Mesenchymal stem cell (in vitro differentiated cells and primary cell): ENCODE measurements at regions not wholly inside any gene's neighbourhood (a gene's known extent, or its start where the extent isn't known, plus 50 kb on each side); places are given as distances from the start of the nearest gene placed in this dataset.
"Not testable (repeated sequence)": the region's sequence is repeated elsewhere in the genome, so short reads cannot be mapped to it uniquely, and the experiment has no call there.

ENCODE experiments used
- DNase-seq: peaks from one replicate; pipeline ENCODE4 v3.0.0-alpha.2; 2013
- H2AFZ ChIP-seq: one replicate; pipeline ENCODE4 v1.6.1; 2013; ENCODE audit warnings: low read depth, mild to moderate bottlenecking, control low read depth, inconsistent platforms, low read length, moderate library complexity
- H2AK5ac ChIP-seq: 2 replicates; pipeline ENCODE4 v1.6.1; 2013; ENCODE audit warnings: low read length, moderate library complexity, mild to moderate bottlenecking, inconsistent platforms; ENCODE audit not compliant: severe bottlenecking
- H2BK120ac ChIP-seq: one replicate; pipeline ENCODE4 v1.6.1; 2013; ENCODE audit warnings: low read depth, mild to moderate bottlenecking, inconsistent platforms, low read length, moderate library complexity
- H2BK12ac ChIP-seq, 2 experiments: one replicate each; pipeline ENCODE4 v1.6.1; 2013; ENCODE audit warnings: inconsistent platforms in 2 of 2, low read length in 2 of 2, mild to moderate bottlenecking in 2 of 2, moderate library complexity in 2 of 2, control low read depth in 1 of 2
- H2BK15ac ChIP-seq: one replicate; pipeline ENCODE4 v1.6.1; 2013; ENCODE audit warnings: mild to moderate bottlenecking, low read depth, inconsistent platforms; ENCODE audit not compliant: poor library complexity, severe bottlenecking
- H2BK5ac ChIP-seq: 2 replicates; pipeline ENCODE4 v1.6.1; 2013; ENCODE audit warnings: low read depth, mild to moderate bottlenecking, low read length, control low read depth, inconsistent platforms; ENCODE audit not compliant: poor library complexity, severe bottlenecking
- H3K14ac ChIP-seq, 2 experiments: one replicate each; pipeline ENCODE4 v1.6.1; 2013; ENCODE audit warnings: inconsistent platforms in 2 of 2, low read length in 2 of 2, control low read depth in 1 of 2, mild to moderate bottlenecking in 1 of 2, moderate library complexity in 1 of 2
- H3K18ac ChIP-seq, 2 experiments: one replicate each; pipeline ENCODE4 v1.6.1; 2013; ENCODE audit warnings: inconsistent platforms in 2 of 2, low read length in 2 of 2, control low read depth in 1 of 2, low read depth in 1 of 2, mild to moderate bottlenecking in 1 of 2
- H3K23ac ChIP-seq, 2 experiments: one replicate each; pipeline ENCODE4 v1.6.1; 2013; ENCODE audit warnings: inconsistent platforms in 2 of 2, low read length in 2 of 2, mild to moderate bottlenecking in 2 of 2, moderate library complexity in 2 of 2, control low read depth in 1 of 2
- H3K27ac ChIP-seq: 2 replicates; pipeline ENCODE4 v1.5.1; 2013; ENCODE audit warnings: mild to moderate bottlenecking, moderate library complexity, low read length, control low read depth, inconsistent platforms; ENCODE audit not compliant: poor library complexity, severe bottlenecking
- H3K27me3 ChIP-seq, 2 experiments: 2 replicates each; pipeline versions ENCODE4 v1.6.1 to v1.7.0; 2013; ENCODE audit warnings: low read length in 2 of 2, mild to moderate bottlenecking in 2 of 2, moderate library complexity in 2 of 2, control low read depth in 1 of 2, inconsistent platforms in 1 of 2; ENCODE audit not compliant: control insufficient read depth in 1 of 2, insufficient read depth in 1 of 2
- H3K36me3 ChIP-seq, 2 experiments: 2 replicates each; pipeline versions ENCODE4 v1.6.1 to v1.7.0; 2013; ENCODE audit warnings: low read length in 2 of 2, control low read depth in 1 of 2, inconsistent platforms in 1 of 2, low read depth in 1 of 2, mild to moderate bottlenecking in 1 of 2; ENCODE audit not compliant: insufficient read depth in 2 of 2, control insufficient read depth in 1 of 2
- H3K4ac ChIP-seq, 2 experiments: one replicate each; pipeline ENCODE4 v1.6.1; 2013; ENCODE audit warnings: inconsistent platforms in 2 of 2, low read length in 2 of 2, mild to moderate bottlenecking in 2 of 2, moderate library complexity in 2 of 2, control low read depth in 1 of 2, low read depth in 1 of 2
- H3K4me1 ChIP-seq: 2 replicates; pipeline ENCODE4 v1.6.1; 2013; ENCODE audit warnings: low read depth, low read length, control low read depth; ENCODE audit not compliant: control insufficient read depth, insufficient read depth
- H3K4me2 ChIP-seq: 2 replicates; pipeline ENCODE4 v1.6.1; 2013; ENCODE audit warnings: low read length, mild to moderate bottlenecking, inconsistent platforms; ENCODE audit not compliant: poor library complexity, severe bottlenecking
- H3K4me3 ChIP-seq, 2 experiments: 2 replicates each; pipeline versions ENCODE4 v1.5.1 to v1.7.0; 2013; ENCODE audit warnings: low read length in 2 of 2, mild to moderate bottlenecking in 2 of 2, control low read depth in 1 of 2, low read depth in 1 of 2; ENCODE audit not compliant: insufficient read depth in 1 of 2
- H3K79me1 ChIP-seq: replicated peaks from 2 replicates; pipeline ENCODE4 v1.6.1; 2013; ENCODE audit warnings: mild to moderate bottlenecking, control low read depth, low read length, inconsistent platforms; ENCODE audit not compliant: poor library complexity, severe bottlenecking
- H3K9ac ChIP-seq: 2 replicates; pipeline ENCODE4 v1.7.0; 2013; ENCODE audit warnings: mild to moderate bottlenecking, low read length, moderate library complexity
- H3K9me3 ChIP-seq: 2 replicates; pipeline ENCODE4 v1.7.0; 2013; ENCODE audit warnings: mild to moderate bottlenecking, low read length; ENCODE audit not compliant: control insufficient read depth
- H4K8ac ChIP-seq: one replicate; pipeline ENCODE4 v1.6.1; 2013; ENCODE audit warnings: inconsistent platforms, mild to moderate bottlenecking, low read length, moderate library complexity
- H4K91ac ChIP-seq: one replicate; pipeline ENCODE4 v1.6.1; 2013; ENCODE audit warnings: mild to moderate bottlenecking, low read length, inconsistent platforms
- WGBS: methylation state at CpG from one replicate; pipeline ENCODE4 v1.1.7; 2013; ENCODE audit warnings: mixed read lengths; 5-methylcytosine and 5-hydroxymethylcytosine counted together

DNA sequence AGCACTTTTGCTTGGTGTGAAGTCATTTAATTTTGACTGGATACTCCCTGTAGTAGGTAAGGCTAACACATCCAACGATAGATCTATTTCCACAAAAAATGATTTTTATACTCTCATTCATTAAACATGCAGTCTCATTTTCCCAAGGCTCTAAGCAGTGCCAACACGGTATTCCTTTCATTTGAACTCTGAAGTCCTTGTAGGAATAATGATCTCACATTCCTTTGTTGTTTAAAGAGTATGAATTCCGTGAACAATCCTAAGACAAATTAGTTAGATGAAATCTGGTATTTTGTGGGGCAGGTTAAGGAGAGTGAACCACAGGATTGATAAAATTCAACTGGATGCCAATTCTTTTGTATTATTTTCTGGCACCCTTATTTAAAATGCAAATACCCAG, 66.6 kb downstream of the LACC1 start:
- H3K4ac ChIP-seq, result no peak overlapping the region
- H3K18ac ChIP-seq, result no peak overlapping the region
- no peak overlapping the region for H2BK120ac ChIP-seq
- H3K4me2 ChIP-seq, result no peak overlapping the region
- no peak overlapping the region for H4K8ac ChIP-seq
- H3K14ac ChIP-seq, result no peak overlapping the region
- DNase-seq, result no peak
- no peaks in the 10 kb centered on the region for H3K36me3 ChIP-seq
- H3K4me3 ChIP-seq, result no peak overlapping the region
- 97% methylated on average over 3 of the region's 3 CpGs for WGBS
- no peak overlapping the region for H3K9ac ChIP-seq
- no peak overlapping the region for H2AK5ac ChIP-seq
- peaks cover 1% of the 10 kb centered on the region for H3K4me1 ChIP-seq
- peaks cover 7% of the 10 kb centered on the region for H3K9me3 ChIP-seq
- H2BK12ac ChIP-seq, result no peak overlapping the region
- H3K79me1 ChIP-seq, result no peaks in the 10 kb centered on the region
- no peak overlapping the region for H2BK5ac ChIP-seq
- no peak overlapping the region for H3K23ac ChIP-seq
- no peak overlapping the region for H2AFZ ChIP-seq
- H4K91ac ChIP-seq, result no peak overlapping the region
- no peak overlapping the region for H2BK15ac ChIP-seq
- H3K27me3 ChIP-seq, result no peaks in the 10 kb centered on the region
- no peak overlapping the region for H3K27ac ChIP-seq

GRCh38 chr13:43947897-43948458, 68.3 kb downstream of the LACC1 start:
- Histone ChIP-seq H2BK15ac (no peak overlapping the region), H4K91ac (no peak overlapping the region), H3K36me3 (no peaks in the 10 kb centered on the region), H3K27me3 (no peaks in the 10 kb centered on the region), H3K79me1 (no peaks in the 10 kb centered on the region), H3K4me1 (no peaks in the 10 kb centered on the region), H2BK12ac (no peak overlapping the region), H3K4me3 (no peak overlapping the region), H3K14ac (no peak overlapping the region), H3K23ac (no peak overlapping the region), H4K8ac (no peak overlapping the region), H2BK120ac (no peak overlapping the region), H3K9ac (no peak overlapping the region), H2AK5ac (no peak overlapping the region), H3K9me3 (peaks cover 7% of the 10 kb centered on the region), H2AFZ (no peak overlapping the region), H2BK5ac (no peak overlapping the region), H3K4me2 (no peak overlapping the region), H3K4ac (no peak overlapping the region), H3K18ac (no peak overlapping the region), H3K27ac (no peak overlapping the region)
- no peak for DNase-seq
- 95% methylated on average over 3 of the region's 3 CpGs for WGBS

DNA sequence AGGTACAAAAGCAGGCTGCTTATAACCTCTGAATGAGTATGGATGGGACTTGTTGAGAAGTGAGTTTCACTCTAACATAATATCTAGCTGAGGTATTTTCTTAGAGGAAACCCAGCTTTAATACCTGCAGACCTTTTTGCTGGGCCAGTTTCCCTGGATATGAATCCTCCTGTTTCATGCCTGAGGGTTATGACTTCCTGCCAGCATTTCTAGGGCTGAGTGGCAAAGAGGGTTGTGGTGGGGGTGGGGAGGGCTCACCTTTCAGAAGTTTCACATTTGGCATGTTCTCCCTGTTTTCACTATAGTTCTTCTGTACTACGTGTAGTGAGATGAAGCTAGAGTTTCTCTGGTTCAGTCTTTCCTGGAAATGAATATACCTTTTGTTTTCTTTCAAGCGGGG, 73.7 kb downstream of the LACC1 start:
- H3K27ac ChIP-seq, result no peak overlapping the region
- no peak overlapping the region for H3K9ac ChIP-seq
- H3K4me1 ChIP-seq, result no peaks in the 10 kb centered on the region
- H3K23ac ChIP-seq, result no peak overlapping the region
- no peak overlapping the region for H4K91ac ChIP-seq
- peaks cover under 1% of the 10 kb centered on the region for H3K9me3 ChIP-seq
- no peak overlapping the region for H2AFZ ChIP-seq
- no peak overlapping the region for H3K4me2 ChIP-seq
- 92% methylated on average over 2 of the region's 2 CpGs for WGBS
- no peak overlapping the region for H3K14ac ChIP-seq
- no peaks in the 10 kb centered on the region for H3K36me3 ChIP-seq
- H4K8ac ChIP-seq, result no peak overlapping the region
- H2AK5ac ChIP-seq, result no peak overlapping the region
- H2BK5ac ChIP-seq, result no peak overlapping the region
- no peak overlapping the region for H3K18ac ChIP-seq
- no peaks in the 10 kb centered on the region for H3K79me1 ChIP-seq
- H3K27me3 ChIP-seq, result no peaks in the 10 kb centered on the region
- H3K4me3 ChIP-seq, result no peak overlapping the region
- no peak overlapping the region for H2BK15ac ChIP-seq
- no peak overlapping the region for H2BK12ac ChIP-seq
- no peak overlapping the region for H2BK120ac ChIP-seq
- DNase-seq, result no peak
- no peak overlapping the region for H3K4ac ChIP-seq

DNA sequence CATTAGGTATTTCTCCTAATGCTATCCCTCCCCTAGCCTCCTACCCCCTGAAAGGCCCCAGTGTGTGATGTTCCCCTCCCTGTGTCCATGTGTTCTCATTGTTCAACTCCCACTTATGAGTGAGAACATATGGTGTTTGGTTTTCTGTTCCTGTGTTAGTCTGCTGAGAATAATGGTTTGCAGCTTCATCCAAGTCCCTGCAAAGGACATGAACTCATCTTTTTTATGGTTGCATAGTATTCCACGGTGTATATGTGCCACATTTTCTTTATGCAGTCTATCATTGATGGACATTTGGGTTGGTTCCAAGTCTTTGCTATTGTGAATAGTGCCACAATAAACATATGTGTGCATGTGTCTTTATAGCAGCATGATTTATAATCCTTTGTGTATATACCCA, 77.3 kb downstream of the LACC1 start:
- H3K4me3 ChIP-seq, H3K23ac ChIP-seq, H3K9me3 ChIP-seq, H3K4ac ChIP-seq, H4K91ac ChIP-seq, H3K36me3 ChIP-seq, H3K14ac ChIP-seq, H3K9ac ChIP-seq, H3K27ac ChIP-seq, H4K8ac ChIP-seq, H2BK120ac ChIP-seq, H3K18ac ChIP-seq, H2BK5ac ChIP-seq, H3K4me1 ChIP-seq, H3K4me2 ChIP-seq, H2AK5ac ChIP-seq, H2AFZ ChIP-seq, H3K27me3 ChIP-seq, H3K79me1 ChIP-seq, H2BK15ac ChIP-seq, H2BK12ac ChIP-seq, DNase-seq: not testable (repeated sequence)
- no CpG with 5 or more reads among the region's 1 CpG for WGBS
